Ovary (tissue), 7 donors: ENCODE measurements at regions not wholly inside any gene's neighbourhood (a gene's known extent, or its start where the extent isn't known, plus 50 kb on each side); places are given as distances from the start of the nearest gene placed in this dataset.

Source experiments
- DNase-seq, 5 donors: peaks; one replicate each; pipeline ENCODE4 v3.0.0-alpha.2; 2019 to 2020
- H3K27ac ChIP-seq, 2 donors: fragments of 200-600 bp; one replicate each; pipeline versions ENCODE4 v1.5.1 to v1.8.0; 2019 to 2022
- H3K27me3 ChIP-seq: fragments of 200-600 bp; one replicate; pipeline ENCODE4 v1.8.0; 2022
- H3K36me3 ChIP-seq: fragments of 200-600 bp; sonication (generic); one replicate; pipeline ENCODE4 v1.5.1; 2019
- H3K4me1 ChIP-seq: one replicate; pipeline ENCODE4 v1.8.1; 2013; ENCODE audit warnings: mild to moderate bottlenecking, moderate library complexity; ENCODE audit not compliant: insufficient read depth
- H3K4me3 ChIP-seq: fragments of 200-600 bp; sonication (generic); one replicate; pipeline ENCODE4 v1.5.1; 2017
- H3K9me3 ChIP-seq, 2 donors: fragments of 200-600 bp in 1 of 2; sonication (generic) in 1 of 2; one replicate each; pipeline versions ENCODE4 v1.5.1 to v1.8.1; 2013 to 2019; ENCODE audit warnings: mild to moderate bottlenecking in 1 of 2, moderate library complexity in 1 of 2
- EP300 ChIP-seq: sonication (generic); formaldehyde crosslinking; IDR thresholded peaks from one replicate; pipeline ENCODE4 v1.6.1; 2017; ENCODE audit warnings: antibody characterized with exemption
- POLR2A ChIP-seq: fragments of 450-650 bp; IDR thresholded peaks from one replicate; pipeline ENCODE4 v1.6.1; 2017; ENCODE audit warnings: antibody characterized with exemption, mild to moderate bottlenecking, moderate library complexity
- WGBS, 3 donors: extraction: QIAGEN DNeasy Blood & Tissue Kit in 1 of 3; methylation state at CpG; one replicate each; pipeline versions ENCODE4 v1.1.5 to v1.1.7; 2013 to 2017; 5-methylcytosine and 5-hydroxymethylcytosine counted together
- intact Hi-C, 4 donors: fragments of 100-400 bp; cut with DNase I; formaldehyde crosslinking; loops; one replicate each; pipeline versions ENCODE4 v1.11.0 to v1.15.1; 2022 to 2023
- TF ChIP-seq, protein P1 (sequence below), 3 donors: fragments of 450-650 bp in 2 of 3; fragments of 200-600 bp in 1 of 3; IDR thresholded peaks; one replicate each; pipeline versions ENCODE4 v1.5.1 to v1.8.0; 2016 to 2022; ENCODE audit warnings: antibody characterized with exemption in 3 of 3, mild to moderate bottlenecking in 1 of 3
- donor health status: DM: no; HTN: no; CAD: no; lungs with moderate emphysema.
- donor health status: DM: no; HTN: no; CAD: no.
- donor health status: Bipolar disorder and iron deficiency.
- donor health status: DM: no; HTN: no; CAD: no.
- donor health status: DM: yes; HTN: yes; CAD: no.

GRCh38 chr9:121601194-121601593, 50.2 kb upstream of the DAB2IP start:
- Histone ChIP-seq H3K4me1 (peaks cover 2% of the 10 kb centered on the region), H3K9me3 (no peaks in the 10 kb centered on the region), H3K27me3 (no peaks in the 10 kb centered on the region), H3K36me3 (no peaks in the 10 kb centered on the region), H3K27ac (no peak overlapping the region), H3K4me3 (no peak overlapping the region)
- WGBS, 3 donors: 75 to 91% (median 79%) methylated on average over 3 of the region's 3 CpGs
- no peak for DNase-seq
- intact Hi-C loops: loop anchor here in 1 of 4 donors (10.0 kb wide), 1 partner anchor 46 kb away; no protein-coding TSS in a partner anchor
- TF ChIP-seq EP300 (no peak), POLR2A (no peak)
- TF ChIP-seq, protein P1, sequence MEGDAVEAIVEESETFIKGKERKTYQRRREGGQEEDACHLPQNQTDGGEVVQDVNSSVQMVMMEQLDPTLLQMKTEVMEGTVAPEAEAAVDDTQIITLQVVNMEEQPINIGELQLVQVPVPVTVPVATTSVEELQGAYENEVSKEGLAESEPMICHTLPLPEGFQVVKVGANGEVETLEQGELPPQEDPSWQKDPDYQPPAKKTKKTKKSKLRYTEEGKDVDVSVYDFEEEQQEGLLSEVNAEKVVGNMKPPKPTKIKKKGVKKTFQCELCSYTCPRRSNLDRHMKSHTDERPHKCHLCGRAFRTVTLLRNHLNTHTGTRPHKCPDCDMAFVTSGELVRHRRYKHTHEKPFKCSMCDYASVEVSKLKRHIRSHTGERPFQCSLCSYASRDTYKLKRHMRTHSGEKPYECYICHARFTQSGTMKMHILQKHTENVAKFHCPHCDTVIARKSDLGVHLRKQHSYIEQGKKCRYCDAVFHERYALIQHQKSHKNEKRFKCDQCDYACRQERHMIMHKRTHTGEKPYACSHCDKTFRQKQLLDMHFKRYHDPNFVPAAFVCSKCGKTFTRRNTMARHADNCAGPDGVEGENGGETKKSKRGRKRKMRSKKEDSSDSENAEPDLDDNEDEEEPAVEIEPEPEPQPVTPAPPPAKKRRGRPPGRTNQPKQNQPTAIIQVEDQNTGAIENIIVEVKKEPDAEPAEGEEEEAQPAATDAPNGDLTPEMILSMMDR (IDR thresholded peaks at IDR 0.05): no peak
